ENCODE measurements at regions not wholly inside any gene's neighbourhood (a gene's known extent, or its start where the extent isn't known, plus 50 kb on each side); places are given as distances from the start of the nearest gene placed in this dataset.

DNA sequence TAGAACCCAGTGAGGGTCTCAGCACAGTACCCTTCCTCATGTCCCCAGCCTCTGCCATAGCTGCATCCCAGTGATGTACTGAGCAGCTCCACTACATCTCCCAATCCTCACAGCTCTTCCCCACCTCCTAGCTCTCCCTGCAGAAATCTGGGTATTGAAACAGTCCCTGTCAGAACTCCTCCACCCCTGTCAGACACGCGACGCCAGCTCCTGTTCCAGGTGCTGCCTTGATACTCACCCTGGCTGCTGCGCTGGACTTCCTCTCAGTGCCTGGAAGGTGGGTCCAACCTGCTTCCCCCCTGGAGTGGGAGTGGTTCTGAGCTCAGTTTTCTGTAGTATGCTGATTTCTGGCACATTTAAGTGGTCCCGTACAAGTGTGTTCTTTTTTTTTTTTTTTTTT lies 160.9 kb upstream of the SLCO3A1 start:
- no peak for DNase-seq

- peak; percentile 42 for DNase-seq
These were observed 159.2 kb upstream of the SLCO3A1 start for GRCh38 chr15:91694131-91694830.

GRCh38 chr15:91694831-91695210 lies 158.7 kb upstream of the SLCO3A1 start:
- DNase-seq = peak; percentile 39

GRCh38 chr15:91695799-91696198 lies 157.7 kb upstream of the SLCO3A1 start:
- no peak for DNase-seq

GRCh38 chr15:91696981-91697380 lies 156.5 kb upstream of the SLCO3A1 start:
- DNase-seq = no peak

DNA sequence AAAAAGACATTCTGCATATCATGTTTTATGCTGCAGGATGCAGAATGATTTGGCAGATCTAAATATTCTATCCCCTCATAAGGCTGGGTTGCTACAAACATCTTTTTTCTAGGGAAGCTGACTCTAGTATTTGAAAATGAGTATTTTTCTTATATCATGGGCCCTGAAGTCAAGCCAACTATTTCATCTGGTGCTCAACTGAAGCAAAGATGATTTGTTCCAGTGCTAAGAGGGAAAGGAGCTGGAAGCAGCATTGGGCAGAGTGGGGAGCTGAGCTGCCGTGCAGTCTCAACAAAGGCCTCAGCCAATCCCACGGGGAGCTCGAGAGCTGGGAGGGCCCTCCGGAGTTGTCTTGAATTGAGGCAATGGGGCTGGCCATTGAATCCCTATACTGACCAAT lies 155.3 kb upstream of the SLCO3A1 start:
- no peak for DNase-seq

GRCh38 chr15:91699741-91700140 lies 153.8 kb upstream of the SLCO3A1 start:
- no peak for DNase-seq

- no peak for DNase-seq
These were observed 150.2 kb upstream of the SLCO3A1 start for GRCh38 chr15:91703274-91703673.

DNA sequence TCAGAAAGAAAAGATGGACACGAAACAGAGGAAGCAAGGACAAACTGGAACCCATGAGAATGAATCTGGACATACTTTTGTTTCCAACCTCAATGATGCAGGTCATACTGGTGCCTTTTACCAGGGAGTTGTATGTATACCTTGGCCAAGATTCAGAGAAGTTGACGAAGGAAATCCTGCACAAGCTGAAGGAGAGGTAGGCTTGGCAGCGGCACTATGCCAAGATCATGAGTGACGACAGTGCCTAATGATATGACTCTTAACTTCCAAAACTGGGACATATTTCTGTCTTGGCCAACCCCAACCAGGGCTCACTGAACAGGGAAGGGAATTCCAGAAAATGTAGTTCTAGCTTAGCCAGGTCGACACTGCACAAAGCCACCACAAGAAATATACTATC lies 149.2 kb upstream of the SLCO3A1 start:
- DNase-seq = no peak

GRCh38 chr15:91706322-91707032 lies 147.0 kb upstream of the SLCO3A1 start:
- DNase-seq = peak; percentile 45

- DNase-seq = no peak
These were observed 143.3 kb upstream of the SLCO3A1 start for GRCh38 chr15:91710080-91710698.

DNA sequence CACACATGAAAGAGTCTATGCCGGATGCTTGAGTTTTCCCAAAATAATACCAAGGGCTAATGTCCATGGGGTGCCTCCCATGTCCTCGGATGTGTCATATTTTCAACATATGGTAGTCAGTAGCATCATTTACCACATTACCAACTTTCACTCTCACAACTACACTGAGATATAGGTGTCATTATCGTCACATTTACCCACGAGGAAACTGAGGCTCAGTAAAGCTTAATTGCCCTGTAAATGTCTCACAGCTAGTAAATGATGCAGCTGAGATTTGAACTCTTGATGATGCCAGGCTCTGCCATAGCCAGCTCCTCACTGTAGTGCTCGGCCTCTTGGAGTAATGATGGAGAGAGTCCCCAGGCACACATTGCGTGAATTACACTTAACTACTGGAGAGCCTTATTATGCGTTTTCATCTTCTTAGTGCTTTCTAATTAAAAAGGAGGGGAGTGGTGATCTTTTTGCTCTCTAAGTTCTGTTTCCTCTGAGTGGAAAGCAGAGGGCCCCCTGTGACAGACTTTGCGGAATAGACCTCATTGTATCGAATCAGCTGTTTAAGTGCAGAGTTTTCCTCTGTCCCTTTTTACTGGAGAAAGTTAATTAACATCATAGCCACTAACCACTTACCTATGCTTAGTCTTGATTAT lies 142.0 kb upstream of the SLCO3A1 start:
- no peak for DNase-seq

- DNase-seq = no peak
These were observed 141.2 kb upstream of the SLCO3A1 start for GRCh38 chr15:91712286-91712685.

DNA sequence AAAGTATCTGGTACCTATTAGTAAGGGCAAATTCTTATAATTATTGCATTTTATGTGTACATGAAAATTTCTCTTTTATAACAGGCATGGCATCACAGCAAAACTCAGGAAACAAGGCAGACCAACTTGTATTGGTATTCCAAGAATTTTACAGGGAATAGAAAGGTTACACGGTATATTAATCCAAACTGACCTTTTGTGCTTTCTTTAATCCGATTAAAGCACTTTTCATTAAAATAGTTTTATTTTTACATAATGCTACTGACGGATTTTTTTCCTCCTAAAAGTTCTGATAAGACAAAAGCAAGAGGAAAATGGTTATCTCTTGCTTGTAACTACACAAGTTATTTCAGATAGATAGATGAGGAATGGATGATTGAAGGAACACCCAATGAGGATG lies 137.0 kb upstream of the SLCO3A1 start:
- no peak for DNase-seq

GRCh38 chr15:91717811-91718210 lies 135.7 kb upstream of the SLCO3A1 start:
- DNase-seq = no peak

DNA sequence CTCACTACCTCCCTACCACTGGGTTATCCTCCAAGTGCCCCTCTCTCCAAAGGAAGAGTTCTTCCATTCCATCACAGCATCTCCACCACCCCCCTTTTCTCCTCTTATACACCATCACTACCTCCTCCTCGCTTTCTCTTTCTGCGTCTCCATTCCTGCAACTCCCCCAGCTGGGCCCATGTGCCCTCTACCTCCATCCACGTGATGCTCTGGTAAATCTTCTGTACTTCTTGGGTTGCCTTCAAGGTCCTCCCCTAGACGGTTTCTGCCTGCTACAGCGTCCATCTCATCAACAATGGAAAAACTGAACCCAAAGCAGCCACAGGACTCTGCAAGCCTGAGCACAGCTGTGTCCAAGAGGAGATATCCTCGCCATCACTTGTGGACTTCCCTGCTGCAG lies 129.5 kb upstream of the SLCO3A1 start:
- no peak for DNase-seq

DNA sequence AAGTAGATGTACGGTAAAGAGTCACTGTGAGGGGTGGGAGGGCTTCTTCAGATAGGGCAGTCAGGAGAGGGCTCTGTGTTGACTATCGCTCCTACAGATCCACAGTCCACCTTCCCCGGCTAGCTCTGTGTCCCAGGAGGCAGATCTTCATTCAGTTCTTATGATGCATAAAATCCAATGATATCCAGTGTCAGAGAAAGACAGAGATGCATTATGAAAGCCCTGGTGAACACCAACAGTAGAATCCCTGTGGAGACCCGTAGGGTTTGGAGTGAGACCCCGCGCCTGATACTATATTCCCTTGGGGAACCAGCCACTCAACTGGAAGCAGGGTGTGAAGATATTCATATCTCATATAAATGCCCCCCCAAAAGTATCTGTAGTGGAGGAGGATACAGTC lies 119.8 kb upstream of the SLCO3A1 start:
- DNase-seq = no peak

- DNase-seq = no peak
These were observed 116.2 kb upstream of the SLCO3A1 start for GRCh38 chr15:91737151-91737818.

GRCh38 chr15:91741986-91742385 lies 111.5 kb upstream of the SLCO3A1 start:
- no peak for DNase-seq

DNA sequence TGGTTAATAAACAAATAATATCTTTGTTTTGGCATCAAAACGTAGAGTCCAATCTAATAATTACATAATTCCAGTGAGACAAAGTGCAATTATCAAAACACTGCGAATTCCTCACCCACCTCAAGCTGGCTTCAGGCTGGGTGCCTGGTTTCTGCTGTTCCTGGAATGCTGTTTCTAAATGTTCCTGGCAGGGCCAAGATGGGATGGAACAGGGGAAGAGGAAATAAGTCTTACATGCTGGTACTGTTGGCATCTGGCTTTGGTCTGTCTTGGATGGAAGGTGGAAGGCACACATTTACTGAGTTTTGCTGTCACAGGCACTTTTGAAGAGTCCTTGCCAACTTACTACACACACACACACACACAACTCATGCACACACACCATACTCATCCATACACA lies 101.9 kb upstream of the SLCO3A1 start:
- no peak for DNase-seq

DNA sequence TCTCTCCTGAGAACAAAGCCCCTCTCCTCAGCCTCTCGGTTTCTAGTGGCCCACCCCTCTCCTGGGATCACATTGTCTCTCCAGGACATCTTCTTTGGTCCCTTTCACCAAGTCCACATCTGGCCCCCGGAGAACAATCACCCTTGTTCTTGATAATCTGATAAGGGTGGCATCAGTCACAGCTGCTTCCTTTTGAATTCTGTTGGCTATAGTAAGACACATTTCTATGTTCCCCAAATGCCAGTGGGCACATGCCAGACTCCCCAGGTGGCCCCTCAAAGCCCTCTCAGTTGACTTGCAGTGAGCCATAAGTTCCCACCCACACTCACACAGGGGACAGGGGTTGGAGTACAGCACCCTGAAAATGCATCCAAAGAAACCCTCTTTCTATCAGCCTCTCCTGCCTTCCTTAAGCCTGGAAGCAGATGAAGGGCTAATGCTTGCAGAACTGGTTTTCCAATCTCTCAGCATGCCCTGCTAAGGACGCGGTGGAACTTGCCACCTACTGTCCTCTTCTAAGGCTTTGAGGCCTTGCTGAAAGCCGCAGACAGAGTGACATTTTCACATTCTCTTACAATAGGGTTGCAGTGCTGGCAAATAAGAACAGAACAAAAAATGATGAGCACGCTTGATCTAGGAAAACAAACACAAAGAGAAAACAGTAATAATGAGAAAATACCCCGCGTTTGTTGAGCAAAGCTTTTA lies 101.3 kb upstream of the SLCO3A1 start:
- no peak for DNase-seq

- DNase-seq = no peak
These were observed 93.9 kb upstream of the SLCO3A1 start for GRCh38 chr15:91759560-91759959.

DNA sequence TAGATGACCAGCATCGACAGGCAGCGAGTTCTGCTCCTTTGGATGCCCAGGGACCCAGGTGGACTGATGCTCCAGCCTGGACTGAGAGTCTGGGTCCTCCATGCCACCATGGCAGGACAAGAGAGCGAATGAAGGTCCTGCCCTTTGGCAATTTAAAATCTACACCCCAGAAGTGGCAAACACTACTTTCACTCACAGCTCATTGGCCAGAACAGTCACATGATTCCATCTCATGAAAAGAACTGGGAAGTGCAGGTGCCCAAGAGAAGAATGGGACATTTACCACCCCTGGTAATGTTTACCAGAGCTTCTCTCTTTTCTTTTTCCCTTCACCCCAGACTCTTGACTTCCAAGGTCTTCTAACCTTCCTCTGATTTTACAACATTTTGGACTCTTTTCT lies 87.8 kb upstream of the SLCO3A1 start:
- no peak for DNase-seq

Measured in NCI-H226 (cell line).